GM21390 (cell line): ENCODE measurements at regions not wholly inside any gene's neighbourhood (a gene's known extent, or its start where the extent isn't known, plus 50 kb on each side); places are given as distances from the start of the nearest gene placed in this dataset.

Source experiments
- ATAC-seq: cut with Tn5 transposase; IDR thresholded peaks from one replicate; pipeline ENCODE4 v1.9.1; 2021; ENCODE audit not compliant: unreplicated experiment

- ATAC-seq = peak; percentile 58
These were observed 733.0 kb upstream of the DPPA4 start for GRCh38 chr3:110070161-110070916.

- no peak for ATAC-seq
These were observed 736.7 kb upstream of the DPPA4 start for GRCh38 chr3:110074095-110074494.

GRCh38 chr3:110077093-110077492 lies 739.7 kb upstream of the DPPA4 start:
- ATAC-seq = peak; percentile 55

GRCh38 chr3:110093411-110093810 lies 756.1 kb upstream of the DPPA4 start:
- no peak for ATAC-seq

GRCh38 chr3:110093812-110094401 lies 756.6 kb upstream of the DPPA4 start:
- no peak for ATAC-seq

- ATAC-seq = no peak
These were observed 762.4 kb upstream of the DPPA4 start for GRCh38 chr3:110099711-110100110.

- no peak for ATAC-seq
These were observed 764.0 kb upstream of the DPPA4 start for GRCh38 chr3:110101361-110101760.

- no peak for ATAC-seq
These were observed 769.5 kb upstream of the DPPA4 start for GRCh38 chr3:110106805-110107204.

- no peak for ATAC-seq
These were observed 786.6 kb upstream of the DPPA4 start for GRCh38 chr3:110123946-110124345.

- no peak for ATAC-seq
These were observed 788.7 kb upstream of the DPPA4 start for GRCh38 chr3:110126065-110126464.

GRCh38 chr3:110133971-110134370 lies 796.6 kb upstream of the DPPA4 start:
- ATAC-seq = no peak

- no peak for ATAC-seq
These were observed 801.7 kb upstream of the DPPA4 start for GRCh38 chr3:110139048-110139447.

GRCh38 chr3:110139821-110140220 lies 802.5 kb upstream of the DPPA4 start:
- no peak for ATAC-seq

GRCh38 chr3:110149763-110150162 lies 812.4 kb upstream of the DPPA4 start:
- ATAC-seq = no peak

- ATAC-seq = no peak
These were observed 819.9 kb upstream of the DPPA4 start for GRCh38 chr3:110157221-110157620.

GRCh38 chr3:110164632-110165369 lies 827.5 kb upstream of the DPPA4 start:
- ATAC-seq = no peak

GRCh38 chr3:110165370-110165743 lies 828.0 kb upstream of the DPPA4 start:
- ATAC-seq = no peak

GRCh38 chr3:110165753-110166152 lies 828.4 kb upstream of the DPPA4 start:
- ATAC-seq = no peak

GRCh38 chr3:110166791-110167190 lies 829.4 kb upstream of the DPPA4 start:
- ATAC-seq = no peak

GRCh38 chr3:110174908-110175307 lies 837.6 kb upstream of the DPPA4 start:
- no peak for ATAC-seq

GRCh38 chr3:110178965-110179364 lies 841.6 kb upstream of the DPPA4 start:
- no peak for ATAC-seq

- no peak for ATAC-seq
These were observed 843.4 kb upstream of the DPPA4 start for GRCh38 chr3:110180733-110181132.
